ENCODE measurements at regions not wholly inside any gene's neighbourhood (a gene's known extent, or its start where the extent isn't known, plus 50 kb on each side); places are given as distances from the start of the nearest gene placed in this dataset.
A peak's percentile ranks its signal among the peaks of the same experiment; 100 is the strongest.

- ATAC-seq (no peak), DNase-seq (no peak)
- no peaks in the 10 kb centered on the region for H3K4me1 ChIP-seq
- intact Hi-C loops (cut with DNase I), result no loop called here
- no peaks in the 10 kb centered on the region for H3K9me3 ChIP-seq
- TF ChIP-seq, protein P1, sequence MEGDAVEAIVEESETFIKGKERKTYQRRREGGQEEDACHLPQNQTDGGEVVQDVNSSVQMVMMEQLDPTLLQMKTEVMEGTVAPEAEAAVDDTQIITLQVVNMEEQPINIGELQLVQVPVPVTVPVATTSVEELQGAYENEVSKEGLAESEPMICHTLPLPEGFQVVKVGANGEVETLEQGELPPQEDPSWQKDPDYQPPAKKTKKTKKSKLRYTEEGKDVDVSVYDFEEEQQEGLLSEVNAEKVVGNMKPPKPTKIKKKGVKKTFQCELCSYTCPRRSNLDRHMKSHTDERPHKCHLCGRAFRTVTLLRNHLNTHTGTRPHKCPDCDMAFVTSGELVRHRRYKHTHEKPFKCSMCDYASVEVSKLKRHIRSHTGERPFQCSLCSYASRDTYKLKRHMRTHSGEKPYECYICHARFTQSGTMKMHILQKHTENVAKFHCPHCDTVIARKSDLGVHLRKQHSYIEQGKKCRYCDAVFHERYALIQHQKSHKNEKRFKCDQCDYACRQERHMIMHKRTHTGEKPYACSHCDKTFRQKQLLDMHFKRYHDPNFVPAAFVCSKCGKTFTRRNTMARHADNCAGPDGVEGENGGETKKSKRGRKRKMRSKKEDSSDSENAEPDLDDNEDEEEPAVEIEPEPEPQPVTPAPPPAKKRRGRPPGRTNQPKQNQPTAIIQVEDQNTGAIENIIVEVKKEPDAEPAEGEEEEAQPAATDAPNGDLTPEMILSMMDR (IDR thresholded peaks at IDR 0.05), result no peak
- no peak for TF ChIP-seq POLR2A (IDR thresholded peaks at IDR 0.05)
- H3K27me3 ChIP-seq, result no peaks in the 10 kb centered on the region
- no peak overlapping the region for H3K4me3 ChIP-seq
- 20% methylated on average over 2 of the region's 2 CpGs for WGBS (ENCODE audit: insufficient coverage, low coverage, low lambda C conversion rate, missing lambda C conversion rate)
- no peak overlapping the region for H3K27ac ChIP-seq
- no peaks in the 10 kb centered on the region for H3K36me3 ChIP-seq
These were observed 1568.9 kb upstream of the ACO1 start for GRCh38 chr9:30815585-30815984.

DNA sequence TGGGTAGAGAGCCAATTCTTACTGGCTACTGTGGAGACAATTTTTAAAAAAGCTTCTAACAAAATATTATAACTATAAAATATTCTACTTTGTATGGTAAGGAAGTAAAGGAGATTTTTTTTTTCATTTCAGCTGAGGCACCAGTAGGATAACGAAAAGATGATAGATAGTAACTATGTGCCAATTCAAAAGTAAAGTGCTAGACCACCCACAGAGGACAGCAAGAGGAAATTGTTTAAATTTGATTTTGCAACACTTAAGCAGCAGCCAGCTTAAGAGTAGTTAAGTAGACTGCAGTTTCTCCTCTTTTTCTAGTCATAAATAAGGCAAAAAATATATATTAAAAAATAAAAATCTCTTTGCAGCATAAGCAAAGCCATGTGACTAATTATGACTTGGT, 1539.3 kb upstream of the ACO1 start:
- WGBS (ENCODE audit: insufficient coverage, low coverage, low lambda C conversion rate, missing lambda C conversion rate), result 14% methylated on average over 1 of the region's 1 CpG
- no peak overlapping the region for H3K27ac ChIP-seq
- no peaks in the 10 kb centered on the region for H3K9me3 ChIP-seq
- no peaks in the 10 kb centered on the region for H3K36me3 ChIP-seq
- ATAC-seq (no peak), DNase-seq (no peak)
- TF ChIP-seq, protein P1 (IDR thresholded peaks at IDR 0.05), result no peak
- TF ChIP-seq POLR2A (IDR thresholded peaks at IDR 0.05), result no peak
- no peaks in the 10 kb centered on the region for H3K4me1 ChIP-seq
- no peak overlapping the region for H3K4me3 ChIP-seq
- intact Hi-C loops (cut with DNase I), result no loop called here
- H3K27me3 ChIP-seq, result no peaks in the 10 kb centered on the region

DNA sequence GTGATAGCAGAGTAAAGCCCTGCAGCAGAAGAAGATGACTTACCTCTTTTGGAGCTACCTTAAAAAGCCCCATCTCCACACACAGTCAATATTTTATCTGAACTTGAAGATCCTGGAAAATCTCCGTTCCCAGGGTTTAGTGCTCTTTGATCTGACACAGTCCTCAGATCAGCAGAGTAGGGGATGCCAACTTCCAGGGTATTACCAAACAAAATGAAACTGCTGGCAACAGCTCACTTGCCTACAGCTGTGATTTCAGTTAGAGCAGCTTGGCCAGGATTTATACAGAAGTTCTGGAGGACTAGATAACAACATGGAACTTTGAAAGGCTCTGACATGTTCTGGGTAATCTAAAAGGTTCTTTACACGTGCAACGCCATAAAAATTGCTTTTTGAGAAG, 1537.8 kb upstream of the ACO1 start:
- Histone ChIP-seq H3K4me1 (no peaks in the 10 kb centered on the region), H3K4me3 (no peak overlapping the region), H3K27me3 (no peaks in the 10 kb centered on the region), H3K36me3 (no peaks in the 10 kb centered on the region), H3K9me3 (no peaks in the 10 kb centered on the region), H3K27ac (no peak overlapping the region)
- TF ChIP-seq, protein P1 (IDR thresholded peaks at IDR 0.05), result no peak
- no peak for TF ChIP-seq POLR2A (IDR thresholded peaks at IDR 0.05)
- peak in 1 of 4 donors; percentile 64 for ATAC-seq
- intact Hi-C loops (cut with DNase I), result no loop called here
- WGBS (ENCODE audit: insufficient coverage, low coverage, low lambda C conversion rate, missing lambda C conversion rate), result 36% methylated on average over 3 of the region's 3 CpGs
- no peak for DNase-seq

DNA sequence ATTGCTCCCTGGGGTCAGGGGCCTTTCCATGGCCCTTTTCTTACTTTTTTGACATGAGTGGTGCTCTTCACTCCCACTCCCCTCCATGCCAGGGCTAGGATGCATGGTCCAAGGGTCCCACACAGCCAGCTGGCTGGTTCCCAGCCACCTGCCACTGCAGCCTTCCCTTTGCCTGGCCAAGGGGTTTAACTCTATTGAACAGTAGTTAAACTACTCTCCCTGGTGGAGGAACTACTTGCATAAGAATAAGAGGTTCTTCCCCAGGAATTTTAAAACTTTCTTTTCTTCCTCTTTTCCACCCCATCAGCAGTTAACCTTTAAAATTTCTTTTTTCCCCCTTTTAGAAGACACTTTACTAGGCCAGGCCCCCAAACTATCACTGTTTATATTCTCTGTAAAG, 1532.8 kb upstream of the ACO1 start:
- ATAC-seq, result no peak
- no peaks in the 10 kb centered on the region for H3K9me3 ChIP-seq
- H3K4me1 ChIP-seq, result no peaks in the 10 kb centered on the region
- no peak for TF ChIP-seq POLR2A (IDR thresholded peaks at IDR 0.05)
- TF ChIP-seq, protein P1 (IDR thresholded peaks at IDR 0.05), result no peak
- H3K4me3 ChIP-seq, result no peak overlapping the region
- DNase-seq, result no peak
- H3K27ac ChIP-seq, result no peak overlapping the region
- intact Hi-C loops (cut with DNase I), result no loop called here
- no peaks in the 10 kb centered on the region for H3K36me3 ChIP-seq
- H3K27me3 ChIP-seq, result no peaks in the 10 kb centered on the region

GRCh38 chr9:30900706-30901105, 1483.7 kb upstream of the ACO1 start:
- Histone ChIP-seq H3K27me3 (no peaks in the 10 kb centered on the region), H3K9me3 (no peaks in the 10 kb centered on the region), H3K27ac (no peak overlapping the region), H3K4me1 (no peaks in the 10 kb centered on the region), H3K4me3 (no peak overlapping the region), H3K36me3 (no peaks in the 10 kb centered on the region)
- no peak for TF ChIP-seq POLR2A (IDR thresholded peaks at IDR 0.05)
- TF ChIP-seq, protein P1 (IDR thresholded peaks at IDR 0.05), result no peak
- ATAC-seq (no peak), DNase-seq (no peak)
- 80% methylated on average over 1 of the region's 1 CpG for WGBS (ENCODE audit: insufficient coverage, low coverage, low lambda C conversion rate, missing lambda C conversion rate)
- intact Hi-C loops (cut with DNase I), result no loop called here

Measured in right lobe of liver (tissue), 6 donors.